K562 (cell line): ENCODE measurements at regions not wholly inside any gene's neighbourhood (a gene's known extent, or its start where the extent isn't known, plus 50 kb on each side); places are given as distances from the start of the nearest gene placed in this dataset.

Experiments
- ETV5 ChIP-seq: sonication (generic); formaldehyde crosslinking; IDR thresholded peaks from 2 replicates; pipeline ENCODE4 v1.4.0; 2020; ENCODE audit warnings: low read depth, mild to moderate bottlenecking, missing genetic modification reagents
- KLF10 ChIP-seq: fragments of 250-450 bp; sonication (Bioruptor Pico); IDR thresholded peaks from 2 replicates; pipeline ENCODE4 v1.6.1; 2021; ENCODE audit warnings: matching md5 sums
- SPI1 ChIP-seq: IDR thresholded peaks from 2 replicates; pipeline ENCODE4 v1.6.1; 2011; ENCODE audit warnings: low read depth, low read length, control low read depth, borderline replicate concordance
- ZNF592 ChIP-seq: fragments of 450-650 bp; IDR thresholded peaks from 2 replicates; pipeline ENCODE4 v1.6.1; 2017; ENCODE audit warnings: antibody characterized with exemption, mild to moderate bottlenecking
- ZNF609 ChIP-seq: sonication (generic); formaldehyde crosslinking; IDR thresholded peaks from 2 replicates; pipeline ENCODE4 v1.8.1; 2023; ENCODE audit warnings: missing genetic modification reagents, mild to moderate bottlenecking, borderline replicate concordance

GRCh38 chr18:22309191-22309590 is 108.5 kb downstream of the CTAGE1 start (continued):
- TF ChIP-seq ETV5 (CRISPR knock-in tag) (no peak), KLF10 (CRISPR knock-in tag) (no peak), ZNF609 (CRISPR knock-in tag) (no peak), SPI1 (no peak), ZNF592 (no peak)
